HEK293T (cell line): ENCODE measurements at regions not wholly inside any gene's neighbourhood (a gene's known extent, or its start where the extent isn't known, plus 50 kb on each side); places are given as distances from the start of the nearest gene placed in this dataset.

Experiments used
- ARNT ChIP-seq: fragments of 450-650 bp; IDR thresholded peaks from 2 replicates; pipeline ENCODE4 v1.6.1; 2017; ENCODE audit warnings: mild to moderate bottlenecking
- BHLHE40 ChIP-seq: fragments of 450-650 bp; IDR thresholded peaks from 2 replicates; pipeline ENCODE4 v1.6.1; 2016; ENCODE audit warnings: mild to moderate bottlenecking, moderate library complexity, borderline replicate concordance
- ELF4 ChIP-seq: fragments of 450-650 bp; IDR thresholded peaks from 2 replicates; pipeline ENCODE4 v1.6.1; 2017; ENCODE audit warnings: antibody characterized with exemption
- FOXK2 ChIP-seq: fragments of 450-650 bp; IDR thresholded peaks from 2 replicates; pipeline ENCODE4 v1.6.1; 2016; ENCODE audit warnings: mild to moderate bottlenecking
- FOXM1 ChIP-seq: fragments of 450-650 bp; IDR thresholded peaks from 2 replicates; pipeline ENCODE4 v1.6.1; 2017; ENCODE audit warnings: mild to moderate bottlenecking, borderline replicate concordance
- L3MBTL2 ChIP-seq: fragments of 450-650 bp; conservative IDR thresholded peaks from 2 replicates; pipeline ENCODE4 v1.6.1; 2016; ENCODE audit warnings: mild to moderate bottlenecking
- NFRKB ChIP-seq: fragments of 450-650 bp; IDR thresholded peaks from 2 replicates; pipeline ENCODE4 v1.6.1; 2016; ENCODE audit warnings: mild to moderate bottlenecking, moderate library complexity
- PKNOX1 ChIP-seq: fragments of 450-650 bp; IDR thresholded peaks from 2 replicates; pipeline ENCODE4 v1.6.1; 2016
- SP1 ChIP-seq: fragments of 450-650 bp; IDR thresholded peaks from 2 replicates; pipeline ENCODE4 v1.6.1; 2017
- SUZ12 ChIP-seq: fragments of 450-650 bp; IDR thresholded peaks from 2 replicates; pipeline ENCODE4 v1.6.1; 2016; ENCODE audit warnings: mild to moderate bottlenecking
- TARDBP ChIP-seq: fragments of 450-650 bp; IDR thresholded peaks from 2 replicates; pipeline ENCODE4 v1.6.1; 2016
- ZNF384 ChIP-seq: fragments of 450-650 bp; IDR thresholded peaks from 2 replicates; pipeline ENCODE4 v1.6.1; 2016

GRCh38 chr1:59057211-59057694 is 239.6 kb upstream of the FGGY start:
- TF ChIP-seq ZNF384 (no peak), FOXM1 (no peak), TARDBP (no peak), SP1 (no peak), NFRKB (no peak), ELF4 (no peak), BHLHE40 (no peak), ARNT (no peak), PKNOX1 (no peak), L3MBTL2 (no peak), SUZ12 (no peak), FOXK2 (no peak)
